DND-41 (cell line): ENCODE measurements at regions not wholly inside any gene's neighbourhood (a gene's known extent, or its start where the extent isn't known, plus 50 kb on each side); places are given as distances from the start of the nearest gene placed in this dataset.
"Not testable (repeated sequence)": the region's sequence is repeated elsewhere in the genome, so short reads cannot be mapped to it uniquely, and the experiment has no call there.

ENCODE experiments used
- ATAC-seq: fragments of 200-7000 bp; cut with Tn5 transposase; 3 replicates; pipeline ENCODE4 v1.9.1; 2021; ENCODE audit warnings: low read depth; ENCODE audit not compliant: insufficient read depth
- DNase-seq: peaks from one replicate; pipeline ENCODE4 v3.0.0-alpha.2; 2020
- H2AFZ ChIP-seq: 2 replicates; pipeline ENCODE4 v1.6.0; 2012; ENCODE audit warnings: low read depth, low read length
- H3K27ac ChIP-seq: 2 replicates; pipeline ENCODE4 v1.5.1; 2012; ENCODE audit warnings: low read length, inconsistent platforms
- H3K27me3 ChIP-seq: fragments of 200-600 bp; sonication (generic); 2 replicates; pipeline ENCODE4 v1.6.0; 2012; ENCODE audit warnings: low read length, mild to moderate bottlenecking, inconsistent platforms; ENCODE audit not compliant: insufficient read depth, poor library complexity
- H3K36me3 ChIP-seq: 2 replicates; pipeline ENCODE4 v1.5.1; 2012; ENCODE audit warnings: low read length, inconsistent platforms; ENCODE audit not compliant: insufficient read depth
- H3K4me1 ChIP-seq: 2 replicates; pipeline ENCODE4 v1.5.1; 2012; ENCODE audit warnings: mild to moderate bottlenecking, low read length; ENCODE audit not compliant: insufficient read depth
- H3K4me2 ChIP-seq: 2 replicates; pipeline ENCODE4 v1.6.0; 2012; ENCODE audit warnings: mild to moderate bottlenecking, moderate library complexity, low read length, inconsistent platforms; ENCODE audit not compliant: insufficient read depth
- H3K4me3 ChIP-seq, 2 experiments: fragments of 200-600 bp in 1 of 2; shearing (Covaris generic) in 1 of 2; 2 replicates each; pipeline ENCODE4 v1.5.1; 2012 to 2016; ENCODE audit warnings: inconsistent platforms in 2 of 2, low read length in 2 of 2, mild to moderate bottlenecking in 2 of 2, low read depth in 1 of 2, moderate library complexity in 1 of 2
- H3K79me2 ChIP-seq: 2 replicates; pipeline ENCODE4 v1.6.0; 2012; ENCODE audit warnings: low read length, inconsistent platforms; ENCODE audit not compliant: insufficient read depth
- H3K9ac ChIP-seq: 2 replicates; pipeline ENCODE4 v1.6.0; 2012; ENCODE audit warnings: low read depth, mild to moderate bottlenecking, inconsistent platforms, low read length, moderate library complexity
- H3K9me3 ChIP-seq: 2 replicates; pipeline ENCODE4 v1.5.1; 2012; ENCODE audit warnings: low read length, moderate library complexity, mild to moderate bottlenecking, inconsistent platforms; ENCODE audit not compliant: insufficient read depth, severe bottlenecking
- H4K20me1 ChIP-seq: 2 replicates; pipeline ENCODE4 v1.6.0; 2012; ENCODE audit warnings: low read length; ENCODE audit not compliant: insufficient read depth
- EZH2 ChIP-seq: IDR thresholded peaks from 3 replicates; pipeline ENCODE4 v1.6.1; 2012; ENCODE audit warnings: borderline replicate concordance, low read depth, mild to moderate bottlenecking, moderate library complexity, low read length, inconsistent platforms; ENCODE audit not compliant: severe bottlenecking
- TF ChIP-seq, protein P1 (sequence below): IDR thresholded peaks from 2 replicates; pipeline ENCODE4 v1.5.1; 2012; ENCODE audit warnings: borderline replicate concordance, low read length, moderate library complexity, mild to moderate bottlenecking; ENCODE audit not compliant: poor library complexity, severe bottlenecking; ENCODE audit errors: extremely low read depth

DNA sequence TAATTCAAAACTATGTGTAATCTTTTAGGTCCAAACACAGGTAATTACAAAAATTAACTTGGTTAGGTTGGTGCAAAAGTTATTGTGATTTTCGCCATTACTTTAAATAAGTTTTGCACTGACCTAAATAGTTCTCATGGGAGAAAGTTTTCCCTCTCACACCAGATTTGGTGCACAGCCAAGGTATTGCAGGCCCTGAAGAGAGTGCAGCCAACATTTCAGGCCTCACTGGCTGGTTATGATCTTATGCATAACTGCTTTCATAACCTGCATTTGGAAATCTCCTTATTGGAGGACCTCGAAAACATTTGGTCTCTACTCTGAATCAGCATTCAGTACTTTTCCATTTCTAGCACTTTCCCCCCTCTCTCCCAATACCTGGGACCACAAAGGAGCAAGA, 993.1 kb upstream of the MANEA start:
- ATAC-seq (no peak), DNase-seq (no peak)
- Histone ChIP-seq H2AFZ (no peak overlapping the region), H3K9me3 (no peaks in the 10 kb centered on the region), H3K79me2 (no peaks in the 10 kb centered on the region), H4K20me1 (no peaks in the 10 kb centered on the region), H3K36me3 (no peaks in the 10 kb centered on the region), H3K4me1 (no peaks in the 10 kb centered on the region), H3K4me2 (no peak overlapping the region), H3K9ac (no peak overlapping the region), H3K4me3 (no peak overlapping the region), H3K27ac (no peak overlapping the region), H3K27me3 (no peaks in the 10 kb centered on the region)
- TF ChIP-seq, protein P1, sequence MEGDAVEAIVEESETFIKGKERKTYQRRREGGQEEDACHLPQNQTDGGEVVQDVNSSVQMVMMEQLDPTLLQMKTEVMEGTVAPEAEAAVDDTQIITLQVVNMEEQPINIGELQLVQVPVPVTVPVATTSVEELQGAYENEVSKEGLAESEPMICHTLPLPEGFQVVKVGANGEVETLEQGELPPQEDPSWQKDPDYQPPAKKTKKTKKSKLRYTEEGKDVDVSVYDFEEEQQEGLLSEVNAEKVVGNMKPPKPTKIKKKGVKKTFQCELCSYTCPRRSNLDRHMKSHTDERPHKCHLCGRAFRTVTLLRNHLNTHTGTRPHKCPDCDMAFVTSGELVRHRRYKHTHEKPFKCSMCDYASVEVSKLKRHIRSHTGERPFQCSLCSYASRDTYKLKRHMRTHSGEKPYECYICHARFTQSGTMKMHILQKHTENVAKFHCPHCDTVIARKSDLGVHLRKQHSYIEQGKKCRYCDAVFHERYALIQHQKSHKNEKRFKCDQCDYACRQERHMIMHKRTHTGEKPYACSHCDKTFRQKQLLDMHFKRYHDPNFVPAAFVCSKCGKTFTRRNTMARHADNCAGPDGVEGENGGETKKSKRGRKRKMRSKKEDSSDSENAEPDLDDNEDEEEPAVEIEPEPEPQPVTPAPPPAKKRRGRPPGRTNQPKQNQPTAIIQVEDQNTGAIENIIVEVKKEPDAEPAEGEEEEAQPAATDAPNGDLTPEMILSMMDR, result no peak
- TF ChIP-seq EZH2, result no peak

DNA sequence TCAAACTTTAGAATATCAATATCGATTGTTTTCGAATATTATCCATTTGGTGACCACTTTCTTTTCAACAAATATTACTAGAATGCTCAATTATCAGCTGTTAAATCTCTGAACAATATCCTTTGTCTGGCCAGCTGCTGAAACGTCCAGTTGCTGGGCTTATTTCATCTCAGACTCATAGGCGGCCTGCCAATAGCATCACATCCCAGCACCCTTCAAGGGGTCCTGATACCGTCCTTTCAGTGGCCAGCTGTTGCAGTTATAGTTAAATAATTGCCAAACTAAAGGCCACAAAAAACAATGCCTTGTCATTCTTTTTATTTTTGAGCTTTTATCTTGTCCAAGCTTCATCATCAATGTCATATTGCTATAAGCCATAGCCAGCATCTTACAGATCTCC, 1006.8 kb upstream of the MANEA start:
- Histone ChIP-seq H3K79me2 (no peaks in the 10 kb centered on the region), H3K4me3 (no peak overlapping the region), H2AFZ (no peak overlapping the region), H3K27ac (no peak overlapping the region), H3K9me3 (no peaks in the 10 kb centered on the region), H3K4me2 (no peak overlapping the region), H3K9ac (no peak overlapping the region), H3K27me3 (no peaks in the 10 kb centered on the region), H4K20me1 (no peaks in the 10 kb centered on the region), H3K36me3 (no peaks in the 10 kb centered on the region), H3K4me1 (no peaks in the 10 kb centered on the region)
- DNase-seq (no peak), ATAC-seq (no peak)
- TF ChIP-seq, protein P1, result no peak
- no peak for TF ChIP-seq EZH2

DNA sequence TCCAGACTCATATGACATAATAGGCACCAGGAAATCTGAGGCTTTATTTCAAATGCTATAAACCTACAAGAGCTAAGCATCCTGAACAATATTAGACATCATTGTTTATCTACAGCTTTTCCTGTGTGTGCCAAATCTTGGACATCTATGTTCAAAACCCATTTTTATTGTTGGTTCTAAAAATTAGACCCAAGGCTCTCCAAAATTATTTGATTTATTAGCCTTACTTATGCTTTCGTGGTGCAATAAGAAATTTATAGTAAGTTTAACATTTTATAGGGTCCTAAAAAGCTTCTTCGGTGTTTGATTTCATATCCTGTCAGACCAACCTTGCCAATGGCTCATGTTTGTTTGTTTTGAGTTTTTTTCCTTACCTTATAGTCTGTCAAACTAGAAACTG, 1014.5 kb upstream of the MANEA start:
- Histone ChIP-seq H4K20me1 (no peaks in the 10 kb centered on the region), H3K4me3 (no peak overlapping the region), H3K27me3 (no peaks in the 10 kb centered on the region), H3K36me3 (no peaks in the 10 kb centered on the region), H3K79me2 (no peaks in the 10 kb centered on the region), H3K9me3 (no peaks in the 10 kb centered on the region), H3K27ac (no peak overlapping the region), H3K9ac (no peak overlapping the region), H3K4me2 (no peak overlapping the region), H2AFZ (no peak overlapping the region), H3K4me1 (no peaks in the 10 kb centered on the region)
- DNase-seq, result no peak
- TF ChIP-seq EZH2, result no peak
- ATAC-seq, result no peak

DNA sequence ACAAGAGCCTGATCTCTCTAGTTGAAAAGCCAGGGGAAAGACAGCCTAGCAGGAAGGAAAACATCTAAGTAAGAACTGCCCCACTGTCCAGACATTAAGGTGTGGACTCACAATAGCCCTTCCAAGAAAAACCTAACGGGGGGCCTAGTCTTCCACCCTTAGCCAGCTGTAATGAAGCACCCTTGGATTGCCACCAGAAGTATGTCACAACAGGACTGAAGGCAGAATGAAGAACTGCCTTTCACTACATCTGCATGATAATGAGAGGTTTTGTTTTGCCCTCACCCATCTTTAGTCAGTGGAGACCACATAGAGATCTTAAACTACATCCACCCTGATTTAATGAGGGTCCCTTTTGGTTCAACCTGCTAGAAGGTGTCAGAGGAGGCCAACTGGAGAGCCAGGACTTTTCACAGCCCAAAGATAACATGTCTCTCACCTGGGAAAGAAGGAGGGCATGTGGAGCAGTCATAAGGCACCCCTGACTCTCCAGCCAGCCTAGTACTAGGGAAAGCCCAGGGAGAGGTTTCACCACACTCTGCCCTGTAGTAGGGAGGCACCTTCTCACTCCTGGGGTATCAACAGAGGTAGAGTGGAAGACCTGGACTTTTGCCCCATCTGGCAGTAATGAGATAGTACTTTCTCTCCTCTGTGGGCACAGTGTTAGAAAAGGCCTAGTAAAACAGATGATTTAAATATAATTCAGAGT, 1017.4 kb upstream of the MANEA start:
- H4K20me1 ChIP-seq, result no peaks in the 10 kb centered on the region
- no peaks in the 10 kb centered on the region for H3K4me1 ChIP-seq
- H2AFZ ChIP-seq, result no peak overlapping the region
- H3K9me3 ChIP-seq, result no peaks in the 10 kb centered on the region
- no peaks in the 10 kb centered on the region for H3K79me2 ChIP-seq
- H3K4me2 ChIP-seq, result no peak overlapping the region
- no peaks in the 10 kb centered on the region for H3K27me3 ChIP-seq
- H3K9ac ChIP-seq, result no peak overlapping the region
- TF ChIP-seq, protein P1, result no peak
- TF ChIP-seq EZH2, result no peak
- no peak for DNase-seq
- H3K27ac ChIP-seq, result no peak overlapping the region
- ATAC-seq, result no peak
- H3K36me3 ChIP-seq, result no peaks in the 10 kb centered on the region
- H3K4me3 ChIP-seq, result no peak overlapping the region

DNA sequence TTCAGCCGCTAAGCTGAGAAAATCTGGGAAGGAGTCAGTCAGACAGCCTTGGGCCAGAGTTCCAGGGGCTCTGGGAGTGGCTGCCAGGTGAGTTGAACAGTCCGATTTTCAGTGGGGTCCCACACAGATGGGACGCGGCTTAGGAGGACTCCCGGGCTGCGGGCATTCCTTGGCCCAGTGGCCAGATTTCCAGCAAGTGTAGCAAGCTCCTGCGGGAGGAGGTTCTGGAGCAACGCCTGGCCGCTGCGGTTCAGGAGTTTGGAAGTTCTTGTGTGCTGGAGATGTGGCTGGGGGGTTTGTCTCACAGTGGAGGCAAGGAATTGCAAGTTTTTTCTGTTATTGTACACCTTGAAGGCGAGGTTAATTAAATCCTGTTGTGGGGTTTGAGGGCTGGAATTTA, 1020.1 kb upstream of the MANEA start:
- not testable (repeated sequence) for H3K27me3 ChIP-seq, DNase-seq, ATAC-seq

More for the DNA sequence above, 1020.1 kb upstream of the MANEA start:
- not testable (repeated sequence) for H3K4me3 ChIP-seq, H3K9ac ChIP-seq, H2AFZ ChIP-seq, H3K9me3 ChIP-seq, H3K4me2 ChIP-seq, H3K36me3 ChIP-seq, H3K4me1 ChIP-seq, H3K27ac ChIP-seq, H4K20me1 ChIP-seq, H3K79me2 ChIP-seq
